ENCODE measurements at regions not wholly inside any gene's neighbourhood (a gene's known extent, or its start where the extent isn't known, plus 50 kb on each side); places are given as distances from the start of the nearest gene placed in this dataset.

- TF ChIP-seq YY1 (IDR thresholded peaks at IDR 0.05; ENCODE audit: insufficient read depth, insufficient read length) (no peak), SUZ12 (IDR thresholded peaks at IDR 0.05; ENCODE audit: extremely low read depth, insufficient read depth, insufficient read length) (no peak)
These were observed 90.2 kb upstream of the FAM241A start for GRCh38 chr4:112055100-112055499.

Measured in NT2/D1 (cell line).